MV-4-11 (cell line): ENCODE measurements at regions not wholly inside any gene's neighbourhood (a gene's known extent, or its start where the extent isn't known, plus 50 kb on each side); places are given as distances from the start of the nearest gene placed in this dataset.
A peak's percentile ranks its signal among the peaks of the same experiment; 100 is the strongest.

Experiments
- DNase-seq: peaks from one replicate; lab custom pipeline; 2025; lab: John Stamatoyannopoulos, UW

DNA sequence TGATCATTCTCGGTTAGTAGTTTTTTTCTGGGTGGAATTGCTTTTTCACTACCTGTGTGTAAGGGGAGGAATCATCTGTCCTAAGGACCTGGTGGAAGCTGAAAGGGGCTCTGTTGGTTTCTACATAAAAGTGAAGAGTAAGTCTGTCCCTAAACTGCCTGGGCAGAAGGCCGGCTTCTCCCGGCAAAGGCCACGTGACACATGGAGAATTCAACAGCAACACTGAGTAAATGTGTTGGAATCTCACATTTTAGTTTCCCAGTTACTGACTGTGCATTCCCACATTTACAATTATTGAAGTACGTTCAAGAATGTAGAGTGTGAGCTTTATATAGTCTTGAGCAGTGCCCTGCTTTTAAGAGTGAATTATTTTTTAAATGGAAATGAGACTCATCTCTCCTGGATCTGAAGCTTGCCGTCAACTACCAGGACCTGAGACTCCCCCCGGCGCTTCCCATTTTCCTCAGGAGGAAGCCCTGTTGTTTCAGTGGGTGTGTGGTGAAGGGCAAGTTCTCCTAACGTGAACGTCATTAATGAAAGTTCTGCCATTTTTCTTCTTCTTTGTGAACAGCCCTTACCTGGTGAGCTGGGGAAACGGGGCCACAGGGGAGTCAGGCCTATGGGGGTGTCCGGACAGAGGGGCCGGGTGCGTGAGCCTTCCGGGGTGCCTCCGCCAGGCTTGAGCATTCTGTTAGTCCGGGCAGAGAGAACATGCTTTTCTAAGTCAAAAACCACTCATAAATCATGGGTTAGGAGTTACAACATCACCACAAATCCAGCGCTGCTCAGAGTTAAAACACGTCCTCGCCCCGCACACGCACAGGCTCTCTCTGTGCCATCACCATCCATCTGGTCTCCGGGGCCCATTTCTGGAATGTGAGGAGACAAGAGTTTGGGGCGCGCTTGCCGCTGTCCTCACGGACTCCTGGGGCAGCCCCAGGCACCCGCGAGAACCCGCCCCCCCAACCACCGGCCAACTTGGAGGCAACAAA is 56.6 kb upstream of the SMOC2 start:
- peak; percentile 87 for DNase-seq

DNA sequence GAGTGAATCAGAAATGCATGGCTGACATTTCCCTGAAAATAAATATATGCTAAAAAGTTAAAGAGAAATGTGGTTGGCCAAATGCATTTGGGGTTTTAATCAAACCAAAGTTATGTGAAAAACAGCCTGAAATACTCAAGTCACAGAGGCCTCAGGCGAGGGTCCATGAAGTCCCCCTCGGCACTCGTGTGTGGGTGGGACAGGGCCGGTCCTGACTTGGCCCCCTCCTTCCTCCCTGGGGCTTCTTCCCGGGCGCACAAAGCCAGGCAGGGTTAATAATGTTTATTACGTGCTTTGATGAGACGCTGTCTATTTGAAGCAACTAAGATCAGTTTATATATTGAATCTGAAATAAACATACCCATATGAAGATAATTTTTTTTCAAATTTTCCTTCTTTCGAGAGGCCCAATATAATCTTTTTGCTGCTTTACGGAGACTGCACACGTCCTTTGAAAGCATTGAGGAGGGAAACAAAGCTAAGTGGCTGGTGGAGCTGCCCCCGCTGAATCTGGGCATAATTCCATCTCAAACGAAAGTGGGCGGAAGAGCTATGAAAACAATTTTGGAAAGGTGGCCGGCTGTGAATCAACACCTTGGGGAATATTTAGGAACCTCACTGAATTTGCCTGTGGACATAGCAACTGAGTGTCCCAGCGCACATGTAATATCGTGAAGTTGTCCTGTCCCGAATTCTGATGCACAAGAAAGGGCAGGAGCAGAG is 55.8 kb upstream of the SMOC2 start:
- DNase-seq, result no peak

DNA sequence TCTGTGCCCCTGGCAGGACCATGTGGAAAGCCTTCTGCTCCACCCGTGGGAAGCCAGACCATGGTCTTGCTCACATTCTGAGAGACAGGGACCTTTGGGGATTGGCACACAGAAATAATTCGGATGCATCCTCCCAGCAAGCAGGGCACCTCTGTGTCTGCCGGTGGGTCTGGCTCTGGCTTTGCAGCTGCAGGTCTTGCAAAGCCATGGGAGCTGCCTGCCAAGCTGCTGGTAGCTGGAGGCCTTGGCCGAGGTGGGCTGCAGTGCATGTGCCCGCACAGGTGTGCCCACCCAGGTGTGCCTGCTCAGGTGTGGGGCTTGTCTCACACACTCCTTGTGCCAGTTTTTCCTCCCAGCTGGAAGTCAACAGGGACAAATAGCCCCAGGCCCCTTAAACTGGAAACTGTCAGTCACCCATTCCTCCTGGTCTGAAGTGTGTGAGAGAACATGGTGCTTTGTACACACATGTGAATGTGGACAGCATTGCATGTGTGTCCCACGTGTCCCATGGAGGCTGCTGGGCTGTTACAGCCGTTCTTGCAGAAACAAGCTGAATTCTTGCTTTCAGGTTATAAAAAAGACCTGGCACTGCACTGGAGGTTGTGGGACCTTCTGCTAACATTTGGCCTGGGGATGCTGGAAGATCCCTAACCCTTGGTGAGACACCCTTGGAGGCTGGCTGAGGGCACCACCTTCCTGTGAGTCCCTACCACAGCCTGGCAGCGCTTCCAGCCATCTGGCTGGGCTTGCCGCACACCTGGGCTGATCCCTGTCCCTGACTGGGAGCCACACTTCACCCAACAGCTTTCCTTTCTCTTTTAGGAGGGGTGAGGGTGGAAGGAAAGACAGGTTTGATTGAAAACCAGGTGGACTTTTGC is 54.9 kb upstream of the SMOC2 start:
- DNase-seq, result no peak

DNA sequence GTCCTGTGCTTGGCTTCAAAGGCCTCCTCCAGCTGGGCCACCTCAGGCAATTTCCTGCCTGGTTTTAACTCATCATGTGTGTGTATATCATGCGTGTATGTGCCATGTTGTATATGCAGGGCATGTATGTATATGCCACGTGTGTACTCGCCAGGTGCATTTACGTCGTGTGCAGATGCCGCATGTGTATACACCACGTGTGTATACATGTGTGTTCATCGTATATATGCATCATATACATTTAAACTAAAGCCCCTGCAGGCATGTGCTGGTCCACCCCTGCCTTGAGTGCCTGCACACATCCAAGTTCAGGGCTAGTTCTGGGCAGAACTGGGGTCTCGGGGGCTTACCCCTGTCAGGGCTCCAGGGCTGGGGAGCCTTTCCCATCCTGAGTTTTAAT is 54.0 kb upstream of the SMOC2 start:
- no peak for DNase-seq

DNA sequence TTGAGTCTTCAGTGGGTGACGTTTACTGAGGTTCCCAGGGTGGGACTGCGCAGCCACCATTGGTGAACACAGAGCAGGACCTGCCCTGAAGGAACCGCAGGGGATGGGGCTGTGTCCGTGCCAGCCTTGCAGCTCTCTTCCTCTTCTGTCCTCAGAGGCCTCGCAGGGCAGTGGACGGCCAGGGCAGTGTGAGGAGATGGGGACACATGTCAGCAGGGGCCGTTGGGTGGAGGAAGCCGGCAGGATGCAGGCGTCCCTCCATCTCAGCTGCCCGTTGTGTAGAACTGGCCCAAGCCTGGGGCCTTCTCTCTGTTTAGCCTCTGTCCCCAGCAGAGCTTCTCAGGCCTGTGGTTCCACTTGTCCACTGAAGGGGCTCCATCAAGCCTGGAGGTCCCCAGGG is 53.6 kb upstream of the SMOC2 start:
- no peak for DNase-seq

DNA sequence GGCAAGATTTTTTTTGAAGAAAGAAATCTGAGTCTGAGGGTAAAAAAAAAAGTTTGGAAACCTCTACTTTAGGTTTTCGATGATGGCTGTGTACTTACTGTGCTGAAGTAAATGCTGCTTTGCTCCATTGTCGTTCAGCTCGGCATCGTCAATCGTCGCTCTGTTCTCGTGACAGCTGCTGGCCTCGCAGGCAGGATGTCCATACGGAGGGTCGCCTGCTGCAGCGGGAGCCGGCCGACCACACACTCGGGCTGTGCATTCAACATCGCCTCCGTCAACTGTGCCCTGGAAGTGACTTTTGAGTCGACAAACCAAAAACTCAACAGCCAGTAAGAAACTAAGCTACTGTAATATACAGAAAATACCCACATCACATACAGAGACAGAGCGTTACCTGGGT is 53.1 kb upstream of the SMOC2 start:
- DNase-seq, result no peak

DNA sequence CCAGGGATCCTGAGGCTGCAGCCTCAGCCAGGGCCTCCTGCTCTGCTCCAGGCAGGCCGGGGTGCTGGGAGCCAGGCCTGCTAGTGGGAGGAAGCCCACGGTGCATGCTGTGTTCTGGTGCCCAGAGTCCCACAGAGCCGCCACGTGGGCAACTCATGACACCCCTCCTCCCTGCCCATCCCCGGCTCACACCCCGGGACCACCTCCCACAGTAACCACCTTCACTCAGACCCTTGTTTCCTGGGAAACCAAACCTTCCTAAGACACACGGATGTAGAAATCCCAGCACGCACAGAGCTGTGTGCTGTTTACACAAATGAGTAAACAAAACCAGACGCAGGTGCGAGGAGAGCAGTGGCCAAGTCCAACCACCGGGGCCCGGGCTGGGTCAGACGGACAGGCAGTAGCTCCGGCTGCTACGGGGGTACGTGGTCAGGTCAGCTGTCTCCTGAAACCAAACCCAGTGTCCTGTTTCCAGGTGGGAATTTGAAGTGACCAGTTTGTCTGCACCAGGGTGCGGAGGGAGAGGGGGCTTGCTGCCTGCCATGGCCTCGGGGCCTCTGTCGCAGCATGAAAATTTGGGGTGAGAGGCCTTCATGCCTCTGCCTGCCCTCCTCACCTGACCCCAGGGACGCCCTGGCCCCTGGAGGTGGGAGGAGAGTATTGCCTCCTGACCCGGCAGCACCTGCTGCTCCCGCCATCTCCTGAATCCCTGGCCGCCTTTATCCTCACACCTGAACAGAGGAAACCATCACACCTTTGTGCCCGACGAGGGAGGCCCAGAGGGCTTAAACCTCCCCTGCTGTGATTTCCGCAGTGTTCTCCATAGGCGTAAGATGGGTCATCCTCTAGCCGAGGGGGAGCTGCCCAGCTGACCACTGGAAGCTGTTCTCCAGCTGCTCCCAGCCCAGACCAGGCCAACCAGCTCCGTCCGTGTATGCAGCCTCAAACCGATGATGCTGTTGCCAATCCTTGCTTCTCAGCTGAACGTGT is 52.0 kb upstream of the SMOC2 start:
- no peak for DNase-seq

DNA sequence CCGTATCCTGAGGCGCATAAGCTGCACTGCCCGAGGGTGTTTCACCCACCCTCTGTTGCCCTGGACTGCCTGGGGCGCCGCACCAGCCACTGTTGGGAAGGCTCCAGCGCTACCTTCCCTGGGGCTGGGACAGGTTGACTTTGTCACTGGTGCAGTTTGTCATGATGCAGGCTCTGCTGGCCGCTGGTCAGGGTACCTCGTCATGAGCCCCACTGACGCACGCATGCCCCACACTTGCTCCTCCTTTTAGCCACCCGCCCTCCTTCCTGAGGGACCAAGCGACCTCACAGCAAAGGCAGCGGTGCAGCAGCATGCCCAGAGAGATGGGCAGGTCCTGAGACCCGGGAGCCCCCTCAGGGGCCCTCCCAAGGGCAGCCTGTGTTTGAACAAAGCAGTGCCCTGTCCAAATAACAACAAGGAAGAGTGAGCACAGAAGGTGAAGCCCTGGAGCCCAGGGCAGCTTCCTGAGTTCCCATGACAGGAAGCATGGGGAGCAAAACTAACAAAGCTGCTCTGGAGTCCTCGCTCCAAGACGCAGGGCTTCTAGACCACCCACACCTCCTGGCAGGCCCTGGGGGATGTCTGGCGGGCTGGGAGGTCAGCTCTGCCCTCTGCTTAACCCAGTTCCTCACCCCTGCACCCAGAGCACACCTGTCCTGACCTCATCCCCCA is 50.1 kb upstream of the SMOC2 start:
- DNase-seq, result no peak
